ENCODE measurements at regions not wholly inside any gene's neighbourhood (a gene's known extent, or its start where the extent isn't known, plus 50 kb on each side); places are given as distances from the start of the nearest gene placed in this dataset.
A peak's percentile ranks its signal among the peaks of the same experiment; 100 is the strongest.
"Not testable (repeated sequence)": the region's sequence is repeated elsewhere in the genome, so short reads cannot be mapped to it uniquely, and the experiment has no call there.

DNA sequence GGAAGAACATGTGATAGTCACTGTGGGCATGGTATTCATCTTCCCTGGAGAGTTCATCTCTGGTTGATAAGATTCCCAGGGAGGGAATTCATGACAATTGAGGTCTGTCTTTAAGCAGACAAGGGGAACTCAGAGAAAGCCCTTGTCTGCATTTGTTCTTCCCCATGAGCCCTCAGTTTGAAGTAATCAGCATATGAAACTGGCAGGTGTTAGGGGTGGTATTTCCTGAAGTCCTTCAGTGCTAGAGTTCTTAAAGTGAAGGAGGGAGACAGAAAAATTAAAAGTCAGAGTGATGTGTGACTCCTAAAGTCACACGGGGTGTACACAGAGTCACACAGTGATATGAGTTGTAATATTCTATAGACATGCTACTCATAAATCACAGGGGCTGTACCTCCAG, 60.6 kb upstream of the SYK start:
- no peak for DNase-seq (ENCODE audit: low read depth, low spot score)
- H3K4me3 ChIP-seq (ENCODE audit: low read length): no peak overlapping the region

DNA sequence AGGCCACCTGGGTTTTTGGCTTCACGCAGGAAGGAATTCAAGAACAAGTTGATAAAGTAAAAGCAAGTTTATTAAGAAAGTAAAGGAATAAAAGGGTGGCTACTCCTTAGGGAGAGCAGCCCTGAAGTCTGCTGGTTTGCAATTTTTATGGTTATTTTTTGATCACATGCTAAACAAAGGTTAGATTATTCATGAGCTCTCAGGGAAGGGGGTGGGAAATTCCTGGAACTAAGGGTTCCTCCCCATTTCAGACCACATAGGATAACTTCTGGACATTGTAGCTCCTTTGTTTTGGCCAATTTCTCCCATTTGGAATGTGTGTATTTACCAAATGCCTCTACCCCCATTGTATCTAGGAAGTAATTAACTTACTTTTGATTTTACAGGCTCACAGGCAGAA, 63.9 kb upstream of the SYK start:
- H3K4me3 ChIP-seq (ENCODE audit: low read length): no peak overlapping the region

DNA sequence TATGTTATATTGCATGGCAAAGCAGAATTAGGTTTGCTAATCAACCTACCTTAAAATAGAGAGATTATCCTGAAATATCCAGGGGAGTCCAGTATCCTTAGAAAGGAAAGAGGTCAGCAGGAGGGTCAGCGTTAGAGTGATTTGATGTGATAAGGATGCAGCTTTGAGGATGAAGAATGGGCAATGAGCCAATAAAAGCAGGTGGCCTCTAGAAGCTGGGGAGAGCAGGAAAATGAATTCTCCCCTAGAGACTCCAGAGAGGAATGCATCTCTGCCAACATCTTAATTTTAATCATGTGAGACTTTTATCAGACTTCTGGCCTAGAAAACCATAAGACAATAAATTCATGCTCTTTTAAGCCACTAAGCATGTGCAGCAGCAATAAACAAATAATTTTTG, 65.7 kb upstream of the SYK start:
- H3K4me3 ChIP-seq (ENCODE audit: low read length): no peak overlapping the region
- DNase-seq (ENCODE audit: low read depth, low spot score): no peak

More for the DNA sequence above, 63.9 kb upstream of the SYK start:
- DNase-seq (ENCODE audit: low read depth, low spot score): no peak

DNA sequence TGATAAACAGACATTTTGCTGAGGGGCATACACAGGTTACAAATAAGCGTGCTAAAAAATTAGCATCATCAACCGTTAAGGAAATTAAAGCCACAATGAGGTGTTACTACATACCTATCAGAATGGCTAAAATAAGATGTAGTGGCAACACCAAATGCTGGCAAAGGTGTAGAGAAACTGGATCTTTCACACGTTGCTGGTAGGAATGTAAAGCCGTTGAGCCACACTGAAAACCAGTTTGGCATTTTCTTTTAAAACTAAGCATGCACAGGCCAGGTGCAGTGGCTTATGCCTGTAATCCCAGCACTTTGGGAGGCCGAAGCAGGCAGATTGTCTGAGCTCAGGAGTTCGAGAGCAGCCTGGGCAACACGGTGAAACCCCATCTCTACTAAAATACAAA, 67.0 kb upstream of the SYK start:
- DNase-seq (ENCODE audit: low read depth, low spot score): no peak
- H3K4me3 ChIP-seq (ENCODE audit: low read length): no peak overlapping the region

DNA sequence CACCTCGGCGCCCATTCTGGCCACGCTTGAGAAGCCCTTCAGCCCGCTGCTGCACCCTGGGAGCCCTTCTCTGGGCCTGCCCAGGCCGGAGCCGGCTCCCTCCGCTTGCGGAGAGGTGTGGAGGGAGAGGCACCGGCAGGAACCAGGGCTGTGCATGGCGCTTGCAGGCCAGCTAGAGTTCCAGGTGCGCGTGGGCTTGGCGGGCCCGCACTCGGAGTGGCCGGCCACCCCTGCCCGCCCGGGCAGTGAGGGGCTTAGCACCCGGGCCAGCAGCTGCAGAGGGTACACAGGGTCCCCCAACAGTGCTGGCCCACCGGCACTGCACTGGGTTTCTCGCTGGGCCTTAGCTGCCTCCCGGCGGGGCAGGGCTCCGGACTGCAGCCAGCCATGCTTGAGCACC, 72.3 kb upstream of the SYK start:
- H3K4me3 ChIP-seq (ENCODE audit: low read length): no peak overlapping the region
- DNase-seq (ENCODE audit: low read depth, low spot score): no peak

DNA sequence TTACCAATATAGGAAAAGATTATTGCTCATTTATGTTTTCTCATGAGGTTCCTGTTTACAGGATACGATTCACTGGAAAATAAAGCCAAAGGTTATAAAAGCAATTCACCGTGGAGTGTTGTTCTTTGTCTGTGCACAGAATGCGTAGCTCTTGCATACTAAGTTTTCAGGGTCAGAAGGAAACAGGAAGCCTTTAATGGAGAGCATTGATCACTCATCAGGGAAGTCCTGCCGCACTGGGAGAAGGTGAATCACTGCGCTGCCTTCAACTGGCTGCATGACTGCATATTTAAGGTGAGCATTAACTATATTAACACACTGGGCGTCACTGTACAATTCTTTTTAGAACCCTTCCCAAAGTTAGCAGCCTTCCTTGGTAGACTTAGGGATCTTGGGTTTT, 74.1 kb upstream of the SYK start:
- H3K4me3 ChIP-seq (ENCODE audit: low read length): no peak overlapping the region
- no peak for DNase-seq (ENCODE audit: low read depth, low spot score)

DNA sequence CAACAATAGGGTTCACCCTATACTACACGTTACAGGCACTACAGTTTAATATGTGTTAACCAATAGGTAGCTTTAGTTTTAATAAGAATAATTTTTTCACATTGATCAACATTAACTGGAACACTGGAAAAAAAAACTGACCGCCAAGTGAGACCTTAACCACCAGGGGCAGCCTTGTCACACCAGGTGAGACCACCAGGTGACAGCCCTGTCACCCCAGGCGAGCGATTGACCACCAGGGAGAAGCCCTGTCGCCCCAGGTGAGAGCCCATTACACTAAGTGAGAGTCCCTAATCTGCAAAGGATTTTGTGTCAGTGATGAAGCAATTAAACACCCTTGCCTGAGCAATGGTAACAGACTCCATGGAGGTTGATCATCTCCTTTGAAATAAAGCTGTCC, 75.4 kb upstream of the SYK start:
- DNase-seq (ENCODE audit: low read depth, low spot score): no peak

DNA sequence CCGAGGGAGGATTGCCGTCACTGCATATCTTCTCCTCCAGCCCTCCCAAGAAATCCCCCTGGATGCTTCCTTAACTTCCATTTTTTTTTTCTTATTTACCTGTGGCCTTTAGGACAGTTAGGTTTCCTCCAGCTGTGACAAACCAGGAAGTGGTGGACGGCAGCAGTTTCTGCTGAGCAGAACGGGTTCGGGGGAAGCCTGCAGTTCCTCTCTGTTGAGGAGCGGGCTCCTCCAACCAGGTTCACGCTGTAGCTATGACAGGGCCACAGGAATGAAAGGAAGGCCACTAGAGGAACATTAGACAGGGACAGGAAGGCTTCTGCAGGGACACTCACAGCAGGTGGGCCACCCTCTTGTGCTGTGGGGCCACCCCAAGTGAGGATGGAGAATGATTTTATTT, 76.7 kb upstream of the SYK start:
- H3K4me3 ChIP-seq (ENCODE audit: low read length): no peak overlapping the region
- DNase-seq (ENCODE audit: low read depth, low spot score): peak; percentile 30

More for the DNA sequence above, 75.4 kb upstream of the SYK start:
- H3K4me3 ChIP-seq (ENCODE audit: low read length): no peak overlapping the region

DNA sequence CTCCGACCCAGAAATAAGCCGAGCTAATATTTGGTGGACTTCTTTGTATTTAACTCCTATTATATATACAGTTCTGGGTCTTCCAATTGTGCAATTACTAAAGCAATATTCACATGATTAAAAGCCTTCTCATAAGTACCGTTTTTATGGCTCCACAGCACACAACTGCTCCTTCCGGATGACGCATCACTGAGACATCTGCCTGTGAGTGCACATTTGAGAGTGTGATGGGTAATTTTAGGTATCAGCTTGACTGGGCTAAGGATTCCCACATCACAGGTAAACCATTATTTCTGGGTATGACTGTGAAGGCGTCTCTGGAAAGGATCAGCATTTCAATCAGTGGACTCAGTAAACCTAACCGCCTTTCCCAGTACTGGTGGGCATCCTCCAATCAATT, 77.5 kb upstream of the SYK start:
- DNase-seq (ENCODE audit: low read depth, low spot score): no peak

DNA sequence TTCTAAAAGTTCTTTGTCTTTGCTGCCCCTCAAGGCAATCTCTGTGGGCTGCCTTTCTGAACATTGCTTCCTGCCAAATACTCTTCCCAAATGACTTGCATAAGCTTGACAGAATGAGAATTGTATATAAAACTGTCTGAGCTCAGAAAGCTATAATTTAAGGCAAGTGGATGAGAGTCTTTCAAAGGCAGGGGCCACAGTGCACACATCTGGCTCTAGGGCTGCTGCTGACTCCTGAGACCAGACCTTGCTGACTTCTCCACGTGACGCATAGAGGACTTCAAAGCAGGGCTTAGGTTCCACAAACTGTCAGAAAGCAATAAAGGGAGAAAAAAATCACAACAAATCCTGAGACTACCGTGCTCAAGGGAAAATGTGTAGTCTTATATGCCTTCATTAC, 79.4 kb upstream of the DIRAS2 start:
- DNase-seq (ENCODE audit: low read depth, low spot score): peak; percentile 85
- no peak overlapping the region for H3K4me3 ChIP-seq (ENCODE audit: low read length)

More for the DNA sequence above, 77.5 kb upstream of the SYK start:
- no peak overlapping the region for H3K4me3 ChIP-seq (ENCODE audit: low read length)

DNA sequence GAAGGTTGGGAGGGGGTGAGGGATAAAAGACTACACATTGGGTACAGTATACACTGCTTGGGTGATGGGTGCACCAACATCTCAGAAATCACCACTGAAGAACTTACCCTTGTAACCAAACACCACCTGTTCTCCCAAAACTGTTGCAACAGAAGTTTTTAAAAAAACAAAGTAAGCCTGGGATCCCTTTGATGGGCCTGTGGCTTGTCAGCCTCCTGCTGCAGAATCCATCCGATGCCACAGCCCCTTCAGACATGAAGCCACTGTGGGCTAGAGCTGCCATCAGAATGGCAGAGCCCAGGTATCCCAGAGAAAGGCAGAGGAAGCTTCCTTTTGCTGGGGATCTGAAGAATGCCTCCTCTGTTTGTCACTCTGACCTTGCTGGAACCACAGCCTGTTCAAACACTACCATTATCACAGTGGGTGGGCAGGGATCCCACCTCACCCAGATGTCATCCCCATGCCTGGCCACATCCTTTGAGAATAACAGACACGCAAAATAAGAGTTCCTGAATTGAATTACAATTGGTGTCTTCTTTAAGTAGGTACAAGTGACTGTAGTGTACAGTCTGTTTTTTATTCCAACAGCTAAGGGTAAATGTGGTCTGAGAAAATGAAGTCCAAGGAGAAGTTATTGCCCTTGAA, 78.1 kb upstream of the DIRAS2 start:
- DNase-seq (ENCODE audit: low read depth, low spot score): peak; percentile 82
- peak overlapping the region; percentile 23 for H3K4me3 ChIP-seq (ENCODE audit: low read length)

DNA sequence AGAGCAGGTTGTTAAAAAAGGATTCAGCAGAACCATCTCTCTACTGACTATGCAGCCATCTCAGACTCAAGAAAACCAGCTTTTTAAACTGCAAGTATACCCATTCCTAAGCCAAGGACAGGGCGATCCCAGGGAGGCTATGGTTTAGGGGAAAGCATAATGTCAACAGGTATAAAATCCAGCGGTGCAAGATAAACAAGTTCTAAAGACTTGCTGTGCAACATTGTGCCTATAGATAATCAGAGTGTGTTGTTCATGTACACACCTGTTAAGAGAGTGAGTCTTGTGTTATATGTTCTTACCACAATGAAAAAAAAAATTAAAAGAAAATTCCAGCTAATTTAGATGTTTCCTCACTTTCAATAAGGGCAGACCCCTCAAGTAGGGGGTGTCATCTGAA, 63.6 kb upstream of the DIRAS2 start:
- no peak overlapping the region for H3K4me3 ChIP-seq (ENCODE audit: low read length)
- DNase-seq (ENCODE audit: low read depth, low spot score): no peak

DNA sequence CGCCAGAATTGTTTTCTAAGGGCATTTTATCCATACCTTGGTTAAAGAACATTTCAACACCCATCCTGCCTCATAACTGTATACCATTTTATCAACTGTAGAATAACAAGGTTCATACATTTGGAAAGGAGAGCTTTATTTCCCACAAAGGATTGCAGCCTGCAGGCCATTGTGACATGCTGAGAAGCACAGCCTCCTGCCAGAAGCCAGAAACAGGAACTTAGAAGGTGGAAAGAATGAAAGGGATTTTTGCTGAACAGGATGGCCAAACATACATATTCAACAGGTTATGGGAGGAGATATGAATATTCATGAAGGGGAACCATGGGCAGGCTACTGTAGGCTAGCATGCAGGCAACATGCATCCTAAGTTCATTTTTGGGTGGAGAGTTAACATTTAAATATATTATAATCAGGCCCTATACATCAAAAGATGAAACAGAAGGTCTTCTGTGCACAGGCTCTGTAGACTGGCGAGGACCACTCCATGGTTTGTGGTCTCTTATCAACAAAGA, 59.9 kb upstream of the DIRAS2 start:
- H3K4me3 ChIP-seq (ENCODE audit: low read length): no peak overlapping the region
- DNase-seq (ENCODE audit: low read depth, low spot score): no peak

DNA sequence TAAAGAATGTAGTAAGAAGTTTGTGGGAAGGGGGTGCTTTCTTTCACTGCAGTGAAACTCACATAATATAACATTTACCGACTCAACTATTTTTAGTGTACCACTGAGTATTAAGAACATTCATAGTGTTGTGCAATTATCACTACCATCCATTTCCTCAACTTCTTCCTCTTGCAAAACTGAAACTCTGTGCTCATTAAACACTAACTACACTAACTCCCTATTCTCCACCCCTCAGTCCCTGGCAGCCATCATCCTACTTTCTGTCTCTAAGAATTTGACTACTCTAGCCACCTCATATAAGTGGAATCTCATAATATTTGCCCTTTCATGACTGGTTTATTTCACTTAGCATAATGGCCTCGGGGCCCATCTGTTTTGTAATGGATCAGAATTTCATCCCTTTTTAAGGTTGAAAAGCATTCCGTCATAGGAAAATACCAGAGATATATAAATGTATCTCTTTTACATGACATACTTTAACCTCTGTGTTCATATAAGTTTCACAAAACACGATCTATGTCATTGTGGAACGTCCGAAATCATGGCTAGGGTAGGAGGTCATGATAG, 56.3 kb upstream of the DIRAS2 start:
- no peak for DNase-seq (ENCODE audit: low read depth, low spot score)
- no peak overlapping the region for H3K4me3 ChIP-seq (ENCODE audit: low read length)

DNA sequence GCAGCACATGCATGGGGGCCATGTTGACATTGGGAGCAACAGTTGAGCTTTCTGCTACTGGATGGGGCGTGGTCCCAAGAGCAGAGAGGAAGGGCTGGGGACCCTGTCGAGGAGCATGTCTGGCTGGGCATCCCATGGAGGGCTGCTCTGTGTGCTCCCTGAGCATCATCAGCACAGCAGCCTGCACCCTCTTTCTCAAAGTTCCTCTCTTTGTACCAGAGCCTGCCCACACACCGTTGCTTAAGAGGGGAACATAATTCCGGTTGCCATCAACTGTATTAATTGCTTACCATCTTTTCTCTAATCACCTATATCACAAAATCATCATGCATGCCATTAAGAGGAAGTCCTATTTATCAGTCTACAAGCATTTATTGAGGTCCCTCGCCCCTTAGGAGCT, 55.2 kb upstream of the DIRAS2 start:
- no peak overlapping the region for H3K4me3 ChIP-seq (ENCODE audit: low read length)
- DNase-seq (ENCODE audit: low read depth, low spot score): no peak

DNA sequence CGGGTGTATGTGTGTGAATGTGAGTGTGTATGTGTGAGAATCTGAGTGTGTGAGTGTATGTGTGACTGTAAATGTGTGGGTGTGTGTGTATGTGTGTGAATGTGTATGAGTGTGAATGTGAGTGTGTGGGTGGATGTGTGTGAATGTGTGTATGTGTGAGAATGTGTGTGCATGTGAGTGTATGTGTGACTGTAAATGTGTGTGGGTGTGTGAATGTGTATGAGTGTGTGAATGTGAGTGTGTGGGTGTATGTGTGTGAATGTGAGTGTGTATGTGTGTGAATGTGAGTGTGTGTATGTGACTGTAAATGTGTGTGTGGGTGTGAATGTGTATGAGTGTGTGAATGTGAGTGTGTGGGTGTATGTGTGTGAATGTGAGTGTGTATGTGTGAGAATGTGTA, 51.6 kb upstream of the DIRAS2 start:
- not testable (repeated sequence) for DNase-seq (ENCODE audit: low read depth, low spot score)

More for the DNA sequence above, 51.6 kb upstream of the DIRAS2 start:
- H3K4me3 ChIP-seq (ENCODE audit: low read length): not testable (repeated sequence)

Data from Jurkat, Clone E6-1 (cell line).